ENCODE measurements at regions not wholly inside any gene's neighbourhood (a gene's known extent, or its start where the extent isn't known, plus 50 kb on each side); places are given as distances from the start of the nearest gene placed in this dataset.
"Not testable (repeated sequence)": the region's sequence is repeated elsewhere in the genome, so short reads cannot be mapped to it uniquely, and the experiment has no call there.

GRCh38 chr1:88466899-88467580, 217.0 kb upstream of the PKN2 start:
- DNase-seq (ENCODE audit: insufficient read length, low spot score) (no peak), FAIRE-seq (no peak)

GRCh38 chr1:88472298-88472697, 211.8 kb upstream of the PKN2 start:
- FAIRE-seq, result no peak
- no peak for DNase-seq (ENCODE audit: insufficient read length, low spot score)

- no peak for FAIRE-seq
- no peak for DNase-seq (ENCODE audit: insufficient read length, low spot score)
Measured at GRCh38 chr1:88472714-88473113, 211.4 kb upstream of the PKN2 start.

- no peak for DNase-seq (ENCODE audit: insufficient read length, low spot score)
- FAIRE-seq, result no peak
Measured at GRCh38 chr1:88474555-88475304, 209.3 kb upstream of the PKN2 start.

GRCh38 chr1:88484881-88485280, 199.2 kb upstream of the PKN2 start:
- DNase-seq (ENCODE audit: insufficient read length, low spot score) (no peak), FAIRE-seq (no peak)

GRCh38 chr1:88488237-88488636, 195.8 kb upstream of the PKN2 start:
- FAIRE-seq, result no peak
- no peak for DNase-seq (ENCODE audit: insufficient read length, low spot score)

- FAIRE-seq (no peak), DNase-seq (ENCODE audit: insufficient read length, low spot score) (no peak)
Measured at GRCh38 chr1:88490676-88491075, 193.4 kb upstream of the PKN2 start.

- DNase-seq (ENCODE audit: insufficient read length, low spot score) (no peak), FAIRE-seq (no peak)
Measured at GRCh38 chr1:88499671-88500070, 184.4 kb upstream of the PKN2 start.

- DNase-seq (ENCODE audit: insufficient read length, low spot score) (no peak), FAIRE-seq (no peak)
Measured at GRCh38 chr1:88502886-88503285, 181.2 kb upstream of the PKN2 start.

GRCh38 chr1:88503646-88504045, 180.4 kb upstream of the PKN2 start:
- DNase-seq (ENCODE audit: insufficient read length, low spot score) (no peak), FAIRE-seq (no peak)

GRCh38 chr1:88504601-88505000, 179.5 kb upstream of the PKN2 start:
- FAIRE-seq (no peak), DNase-seq (ENCODE audit: insufficient read length, low spot score) (no peak)

GRCh38 chr1:88509379-88509778, 174.7 kb upstream of the PKN2 start:
- FAIRE-seq (no peak), DNase-seq (ENCODE audit: insufficient read length, low spot score) (no peak)

GRCh38 chr1:88514544-88515060, 169.5 kb upstream of the PKN2 start:
- FAIRE-seq (no peak), DNase-seq (ENCODE audit: insufficient read length, low spot score) (no peak)

GRCh38 chr1:88517499-88517898, 166.6 kb upstream of the PKN2 start:
- not testable (repeated sequence) for FAIRE-seq; DNase-seq (ENCODE audit: insufficient read length, low spot score)

- FAIRE-seq (no peak), DNase-seq (ENCODE audit: insufficient read length, low spot score) (no peak)
Measured at GRCh38 chr1:88519156-88519555, 164.9 kb upstream of the PKN2 start.

- no peak for DNase-seq (ENCODE audit: insufficient read length, low spot score)
- FAIRE-seq, result no peak
Measured at GRCh38 chr1:88523854-88524528, 160.1 kb upstream of the PKN2 start.

- DNase-seq (ENCODE audit: insufficient read length, low spot score) (no peak), FAIRE-seq (no peak)
Measured at GRCh38 chr1:88526456-88526855, 157.6 kb upstream of the PKN2 start.

GRCh38 chr1:88528792-88529191, 155.3 kb upstream of the PKN2 start:
- no peak for DNase-seq (ENCODE audit: insufficient read length, low spot score)
- FAIRE-seq, result no peak

- FAIRE-seq, result no peak
- DNase-seq (ENCODE audit: insufficient read length, low spot score), result no peak
Measured at GRCh38 chr1:88529581-88529980, 154.5 kb upstream of the PKN2 start.

GRCh38 chr1:88530246-88530645, 153.8 kb upstream of the PKN2 start:
- no peak for DNase-seq (ENCODE audit: insufficient read length, low spot score)
- no peak for FAIRE-seq

- DNase-seq (ENCODE audit: insufficient read length, low spot score) (no peak), FAIRE-seq (no peak)
Measured at GRCh38 chr1:88537787-88538186, 146.3 kb upstream of the PKN2 start.

Measured in HTR-8/SVneo (cell line).